HUES48 (cell line): ENCODE measurements at regions not wholly inside any gene's neighbourhood (a gene's known extent, or its start where the extent isn't known, plus 50 kb on each side); places are given as distances from the start of the nearest gene placed in this dataset.

Experiments used
- H3K27ac ChIP-seq: one replicate; pipeline ENCODE4 v1.7.0; 2013; ENCODE audit warnings: low read depth, low read length, inconsistent platforms
- H3K27me3 ChIP-seq: 2 replicates; pipeline ENCODE4 v1.6.1; 2013; ENCODE audit warnings: mild to moderate bottlenecking, low read length; ENCODE audit not compliant: control insufficient read depth, insufficient read depth
- H3K36me3 ChIP-seq: 2 replicates; pipeline ENCODE4 v1.6.1; 2013; ENCODE audit warnings: low read length; ENCODE audit not compliant: control insufficient read depth, insufficient read depth
- H3K4me1 ChIP-seq: 2 replicates; pipeline ENCODE4 v1.6.1; 2013; ENCODE audit warnings: mild to moderate bottlenecking, low read length; ENCODE audit not compliant: control insufficient read depth, insufficient read depth
- H3K4me3 ChIP-seq: 2 replicates; pipeline ENCODE4 v1.5.1; 2013; ENCODE audit warnings: mild to moderate bottlenecking, low read depth, low read length
- H3K9ac ChIP-seq: 2 replicates; pipeline ENCODE4 v1.6.1; 2013; ENCODE audit warnings: mild to moderate bottlenecking, low read depth, low read length, moderate library complexity
- H3K9me3 ChIP-seq: 2 replicates; pipeline ENCODE4 v1.6.1; 2013; ENCODE audit warnings: low read length; ENCODE audit not compliant: control insufficient read depth, insufficient read depth

- no peak overlapping the region for H3K4me3 ChIP-seq
- H3K27ac ChIP-seq: no peak overlapping the region
- H3K9ac ChIP-seq: no peak overlapping the region
These were observed 88.4 kb downstream of the HFE start for GRCh38 chr6:26175428-26176181.

GRCh38 chr6:26179675-26180074, 92.4 kb downstream of the HFE start:
- Histone ChIP-seq H3K9me3 (no peaks in the 10 kb centered on the region), H3K9ac (no peak overlapping the region), H3K27me3 (no peaks in the 10 kb centered on the region), H3K27ac (no peak overlapping the region), H3K4me3 (no peak overlapping the region), H3K4me1 (peaks cover 10% of the 10 kb centered on the region), H3K36me3 (no peaks in the 10 kb centered on the region)

More at GRCh38 chr6:26175428-26176181, 88.4 kb downstream of the HFE start:
- Histone ChIP-seq H3K4me1 (peaks cover 9% of the 10 kb centered on the region), H3K36me3 (no peaks in the 10 kb centered on the region), H3K9me3 (no peaks in the 10 kb centered on the region), H3K27me3 (no peaks in the 10 kb centered on the region)

GRCh38 chr6:26180346-26180745, 93.1 kb downstream of the HFE start:
- no peaks in the 10 kb centered on the region for H3K27me3 ChIP-seq
- H3K4me1 ChIP-seq: peaks cover 17% of the 10 kb centered on the region
- no peak overlapping the region for H3K27ac ChIP-seq
- no peaks in the 10 kb centered on the region for H3K36me3 ChIP-seq
- H3K9ac ChIP-seq: no peak overlapping the region
- no peak overlapping the region for H3K4me3 ChIP-seq
- no peaks in the 10 kb centered on the region for H3K9me3 ChIP-seq

- Histone ChIP-seq H3K4me1 (peaks cover 30% of the 10 kb centered on the region), H3K4me3 (peak overlapping the region; percentile 73), H3K9ac (peak overlapping the region; percentile 96), H3K27me3 (no peaks in the 10 kb centered on the region), H3K9me3 (no peaks in the 10 kb centered on the region), H3K36me3 (no peaks in the 10 kb centered on the region), H3K27ac (peak overlapping the region; percentile 96)
These were observed 96.0 kb downstream of the HFE start for GRCh38 chr6:26183237-26183580.

GRCh38 chr6:26183581-26184366, 96.5 kb downstream of the HFE start:
- H3K9me3 ChIP-seq: no peaks in the 10 kb centered on the region
- H3K4me1 ChIP-seq: peaks cover 30% of the 10 kb centered on the region
- H3K27ac ChIP-seq: peak overlapping the region; percentile 96
- H3K27me3 ChIP-seq: no peaks in the 10 kb centered on the region
- H3K4me3 ChIP-seq: peak overlapping the region; percentile 73
- H3K36me3 ChIP-seq: no peaks in the 10 kb centered on the region
- H3K9ac ChIP-seq: peak overlapping the region; percentile 96

GRCh38 chr6:26184367-26184891, 97.2 kb downstream of the HFE start:
- Histone ChIP-seq H3K27ac (peak overlapping the region; percentile 96), H3K4me3 (peak overlapping the region; percentile 73), H3K36me3 (no peaks in the 10 kb centered on the region), H3K27me3 (no peaks in the 10 kb centered on the region), H3K9me3 (no peaks in the 10 kb centered on the region), H3K4me1 (peaks cover 30% of the 10 kb centered on the region), H3K9ac (peak overlapping the region; percentile 96)

GRCh38 chr6:26185004-26185403, 97.8 kb downstream of the HFE start:
- Histone ChIP-seq H3K27ac (peak overlapping the region; percentile 96), H3K27me3 (no peaks in the 10 kb centered on the region), H3K9me3 (no peaks in the 10 kb centered on the region), H3K4me3 (peak overlapping the region; percentile 73; the same call in 1 of the 2 replicates), H3K9ac (peak overlapping the region; percentile 96), H3K4me1 (peaks cover 30% of the 10 kb centered on the region), H3K36me3 (no peaks in the 10 kb centered on the region)

- Histone ChIP-seq H3K36me3 (no peaks in the 10 kb centered on the region), H3K27me3 (no peaks in the 10 kb centered on the region), H3K4me3 (no peak overlapping the region), H3K4me1 (peaks cover 30% of the 10 kb centered on the region), H3K27ac (no peak overlapping the region), H3K9me3 (no peaks in the 10 kb centered on the region), H3K9ac (no peak overlapping the region)
These were observed 98.6 kb downstream of the HFE start for GRCh38 chr6:26185802-26186201.

DNA sequence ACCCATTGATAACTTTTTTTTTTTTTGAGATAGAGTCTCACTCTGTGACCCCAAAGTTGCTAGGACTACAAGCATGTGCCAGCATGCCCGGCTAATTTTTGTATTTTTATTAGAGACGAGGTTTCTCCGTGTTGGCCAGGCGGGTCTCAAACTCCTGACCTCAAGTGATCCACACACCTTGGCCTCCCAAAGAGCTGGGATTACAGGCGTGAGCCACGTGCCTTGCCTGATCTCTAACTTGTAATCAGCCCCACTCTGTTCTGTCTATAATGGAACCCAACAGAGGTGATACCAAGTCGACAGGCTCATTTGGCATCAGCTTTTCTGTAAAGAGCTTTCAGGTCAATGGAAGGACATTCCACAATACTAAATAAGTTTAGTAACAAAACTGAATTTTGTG, 99.4 kb downstream of the HFE start:
- Histone ChIP-seq H3K4me3 (no peak overlapping the region), H3K27me3 (no peaks in the 10 kb centered on the region), H3K9ac (peak overlapping the region; percentile 99; the same call in 1 of the 2 replicates), H3K27ac (peak overlapping the region; percentile 99), H3K4me1 (peaks cover 30% of the 10 kb centered on the region), H3K9me3 (no peaks in the 10 kb centered on the region), H3K36me3 (no peaks in the 10 kb centered on the region)

- peak overlapping the region; percentile 99 for H3K9ac ChIP-seq
- H3K4me1 ChIP-seq: peaks cover 30% of the 10 kb centered on the region
- peak overlapping the region; percentile 99 for H3K27ac ChIP-seq
- no peaks in the 10 kb centered on the region for H3K9me3 ChIP-seq
- H3K36me3 ChIP-seq: no peaks in the 10 kb centered on the region
- no peaks in the 10 kb centered on the region for H3K27me3 ChIP-seq
- peak overlapping the region; percentile 69 for H3K4me3 ChIP-seq
These were observed 100.1 kb downstream of the HFE start for GRCh38 chr6:26187292-26187691.
